GM12878 (cell line): ENCODE measurements at regions not wholly inside any gene's neighbourhood (a gene's known extent, or its start where the extent isn't known, plus 50 kb on each side); places are given as distances from the start of the nearest gene placed in this dataset.

Source experiments
- ATAC-seq: fragments of 200-7000 bp; cut with Tn5 transposase; 3 replicates; pipeline ENCODE4 v1.9.1; 2020; ENCODE audit warnings: mild to moderate bottlenecking, moderate library complexity
- BruUV-seq: library from RNA; stranded (reverse); fragments of 400-500 nt; replicated peaks from 2 replicates; lab custom pipeline; 2021; lab: Mats Ljungman, UMichigan
- CTCF ChIA-PET: fragments of 300-600 bp; sonication (Branson Sonifier 250); formaldehyde crosslinking; extraction: SDS; loops from one replicate; lab custom pipeline; 2021; ENCODE audit warnings: inconsistent platforms; lab: Yijun Ruan, JAX
- POLR2A ChIA-PET: fragments of 350-600 bp; formaldehyde crosslinking; extraction: SDS; loops from one replicate; lab custom pipeline; 2021; ENCODE audit warnings: inconsistent platforms; lab: Charles Lee
- RAD21 ChIA-PET: fragments of 300-600 bp; sonication (Branson Sonifier 250); formaldehyde crosslinking; loops from one replicate; lab custom pipeline; 2023; ENCODE audit warnings: antibody characterized with exemption; ENCODE audit not compliant: unreplicated experiment; lab: Charles Lee
- SMC1A ChIA-PET: fragments of 300-600 bp; sonication (Branson Sonifier 250); formaldehyde crosslinking; loops from one replicate; lab custom pipeline; 2023; ENCODE audit not compliant: unreplicated experiment, uncharacterized antibody; lab: Charles Lee
- DNase-seq: peaks from one replicate; pipeline ENCODE4 v3.0.0-alpha.2; 2011; ENCODE audit warnings: low read depth, low spot score
- FAIRE-seq: peaks from 3 replicates; lab custom pipeline; 2011; peaks lifted over from hg19 to GRCh38; lab: Jason Lieb, UNC
- H2AFZ ChIP-seq: 2 replicates; pipeline ENCODE4 v1.6.0; 2011; ENCODE audit warnings: low read depth, low read length, control low read depth; ENCODE audit not compliant: control insufficient read depth
- H3K27ac ChIP-seq: 2 replicates; pipeline ENCODE4 v1.5.1; 2011; ENCODE audit warnings: control low read depth; ENCODE audit not compliant: control insufficient read depth, insufficient read depth
- H3K27me3 ChIP-seq, 2 experiments: replicated peaks in 1 of 2; 2 replicates each; pipeline versions ENCODE4 v1.6.0 to v1.6.1; 2011; ENCODE audit warnings: low read length in 1 of 2; ENCODE audit not compliant: control insufficient read depth in 2 of 2, insufficient read depth in 2 of 2
- H3K36me3 ChIP-seq, 2 experiments: 2 replicates each; pipeline ENCODE4 v1.5.1; 2011; ENCODE audit warnings: low read length in 1 of 2; ENCODE audit not compliant: control insufficient read depth in 2 of 2, insufficient read depth in 2 of 2
- H3K4me1 ChIP-seq: 2 replicates; pipeline ENCODE4 v1.6.1; 2011; ENCODE audit warnings: mild to moderate bottlenecking, low read length, moderate library complexity, mixed read lengths; ENCODE audit not compliant: control insufficient read depth, insufficient read depth
- H3K4me2 ChIP-seq: 2 replicates; pipeline ENCODE4 v1.6.0; 2011; ENCODE audit warnings: control low read depth; ENCODE audit not compliant: control insufficient read depth, insufficient read depth
- H3K4me3 ChIP-seq: fragments of 200-600 bp; sonication (generic); 2 replicates; pipeline ENCODE4 v1.5.1; 2016
- H3K79me2 ChIP-seq: 2 replicates; pipeline ENCODE4 v1.6.0; 2011; ENCODE audit warnings: low read length; ENCODE audit not compliant: control insufficient read depth, insufficient read depth
- H3K9ac ChIP-seq: 2 replicates; pipeline ENCODE4 v1.8.0; 2011; ENCODE audit warnings: low read length, control low read depth, mixed read lengths; ENCODE audit not compliant: control insufficient read depth, insufficient read depth
- H3K9me3 ChIP-seq: replicated peaks from 3 replicates; pipeline ENCODE4 v1.5.1; 2011; ENCODE audit warnings: mild to moderate bottlenecking, low read length; ENCODE audit not compliant: control insufficient read depth, insufficient read depth
- H4K20me1 ChIP-seq: 2 replicates; pipeline ENCODE4 v1.6.0; 2011; ENCODE audit not compliant: control insufficient read depth, insufficient read depth
- ETV6 ChIP-seq, 2 experiments: fragments of 450-650 bp in 1 of 2; IDR thresholded peaks in 1 of 2; conservative IDR thresholded peaks in 1 of 2; 2 replicates each; pipeline ENCODE4 v1.6.1; 2014; ENCODE audit warnings: antibody characterized with exemption in 1 of 2, borderline replicate concordance in 1 of 2, low read depth in 1 of 2, mild to moderate bottlenecking in 1 of 2, moderate library complexity in 1 of 2
- KLF5 ChIP-seq: fragments of 450-650 bp; IDR thresholded peaks from 2 replicates; pipeline ENCODE4 v1.6.1; 2014; ENCODE audit warnings: mild to moderate bottlenecking; ENCODE audit not compliant: partially characterized antibody
- LARP7 ChIP-seq: fragments of 450-650 bp; IDR thresholded peaks from 2 replicates; pipeline ENCODE4 v1.6.1; 2017; ENCODE audit warnings: mild to moderate bottlenecking
- NFYA ChIP-seq: IDR thresholded peaks from 2 replicates; pipeline ENCODE4 v1.6.1; 2011; ENCODE audit warnings: low read depth, mild to moderate bottlenecking, low read length, improper control_type of control experiment, borderline replicate concordance
- NFYB ChIP-seq: IDR thresholded peaks from 2 replicates; pipeline ENCODE4 v1.6.1; 2011; ENCODE audit warnings: low read depth, mild to moderate bottlenecking, low read length, improper control_type of control experiment, moderate library complexity; ENCODE audit not compliant: insufficient read depth
- NR2F1 ChIP-seq: fragments of 450-650 bp; conservative IDR thresholded peaks from 2 replicates; pipeline ENCODE4 v1.6.1; 2017; ENCODE audit warnings: mild to moderate bottlenecking
- RAD21 ChIP-seq: IDR thresholded peaks from 2 replicates; pipeline ENCODE4 v1.6.1; 2011; ENCODE audit warnings: mild to moderate bottlenecking, low read depth, low read length, moderate library complexity; ENCODE audit not compliant: insufficient read depth
- RAD51 ChIP-seq: fragments of 450-650 bp; IDR thresholded peaks from 2 replicates; pipeline ENCODE4 v1.6.1; 2016; ENCODE audit warnings: moderate library complexity, mild to moderate bottlenecking, inconsistent platforms
- SUPT20H ChIP-seq: IDR thresholded peaks from 2 replicates; pipeline ENCODE4 v1.6.1; 2011; ENCODE audit warnings: low read depth, mild to moderate bottlenecking, low read length, moderate library complexity, borderline replicate concordance; ENCODE audit not compliant: control insufficient read depth
- YY1 ChIP-seq: IDR thresholded peaks from 2 replicates; pipeline ENCODE4 v1.6.1; 2011; ENCODE audit warnings: low read depth, mild to moderate bottlenecking, low read length
- ZNF384 ChIP-seq: IDR thresholded peaks from 2 replicates; pipeline ENCODE4 v1.6.1; 2012; ENCODE audit warnings: low read depth, mild to moderate bottlenecking, low read length, improper control_type of control experiment, borderline replicate concordance
- ZNF622 ChIP-seq: fragments of 450-650 bp; IDR thresholded peaks from 2 replicates; pipeline ENCODE4 v1.6.1; 2017; ENCODE audit warnings: mild to moderate bottlenecking, inconsistent platforms
- in situ Hi-C: fragments of 300-500 bp; cut with MboI; formaldehyde crosslinking; loops from 9 replicates; pipeline ENCODE4 v1.14.3; 2018; ENCODE audit warnings: mixed read lengths
- intact Hi-C: fragments of 100-400 bp; cut with micrococcal nuclease; formaldehyde crosslinking; loops from one replicate; pipeline ENCODE4 v1.14.2; 2022; ENCODE audit not compliant: unreplicated experiment
- TF ChIP-seq, protein P1 (sequence below): IDR thresholded peaks from 2 replicates; pipeline ENCODE4 v1.6.1; 2012; ENCODE audit warnings: low read depth, low read length, improper control_type of control experiment
- TF ChIP-seq, protein P2 (sequence below): IDR thresholded peaks from 2 replicates; pipeline ENCODE4 v1.6.1; 2012; ENCODE audit warnings: low read length, inconsistent platforms
- TF ChIP-seq, protein P3 (sequence below): IDR thresholded peaks from 2 replicates; pipeline ENCODE4 v1.6.1; 2011; ENCODE audit warnings: mild to moderate bottlenecking, low read depth, low read length, moderate library complexity; ENCODE audit not compliant: insufficient replicate concordance
- TF ChIP-seq, protein P4 (sequence below): fragments of 450-650 bp; conservative IDR thresholded peaks from 2 replicates; pipeline ENCODE4 v1.6.1; 2017; ENCODE audit warnings: mild to moderate bottlenecking, moderate library complexity

DNA sequence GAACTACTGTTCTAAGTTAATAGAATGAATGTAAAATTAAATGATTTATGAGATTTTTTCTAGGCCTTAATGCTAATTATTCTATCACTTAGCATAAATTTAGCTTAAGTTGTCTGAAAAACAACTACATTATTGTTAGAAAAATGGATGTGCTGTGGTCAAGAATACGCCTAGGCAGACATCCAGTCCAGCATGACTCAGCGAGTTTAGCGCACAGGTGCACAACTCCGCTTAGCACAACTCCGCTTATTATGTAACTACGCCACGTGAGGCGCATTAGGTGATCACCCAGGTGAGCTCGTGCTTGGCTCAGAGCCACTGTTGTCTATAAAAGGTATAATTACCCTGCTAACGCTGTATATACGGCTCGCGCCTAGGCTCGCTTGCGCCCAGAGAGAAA is 1043.6 kb upstream of the ADGRL4 start (continued):
- TF ChIP-seq, protein P1, sequence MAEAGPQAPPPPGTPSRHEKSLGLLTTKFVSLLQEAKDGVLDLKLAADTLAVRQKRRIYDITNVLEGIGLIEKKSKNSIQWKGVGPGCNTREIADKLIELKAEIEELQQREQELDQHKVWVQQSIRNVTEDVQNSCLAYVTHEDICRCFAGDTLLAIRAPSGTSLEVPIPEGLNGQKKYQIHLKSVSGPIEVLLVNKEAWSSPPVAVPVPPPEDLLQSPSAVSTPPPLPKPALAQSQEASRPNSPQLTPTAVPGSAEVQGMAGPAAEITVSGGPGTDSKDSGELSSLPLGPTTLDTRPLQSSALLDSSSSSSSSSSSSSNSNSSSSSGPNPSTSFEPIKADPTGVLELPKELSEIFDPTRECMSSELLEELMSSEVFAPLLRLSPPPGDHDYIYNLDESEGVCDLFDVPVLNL: no peak
- TF ChIP-seq YY1 (no peak), SUPT20H (no peak), ZNF622 (no peak), RAD51 (no peak)
- TF ChIP-seq, protein P2, sequence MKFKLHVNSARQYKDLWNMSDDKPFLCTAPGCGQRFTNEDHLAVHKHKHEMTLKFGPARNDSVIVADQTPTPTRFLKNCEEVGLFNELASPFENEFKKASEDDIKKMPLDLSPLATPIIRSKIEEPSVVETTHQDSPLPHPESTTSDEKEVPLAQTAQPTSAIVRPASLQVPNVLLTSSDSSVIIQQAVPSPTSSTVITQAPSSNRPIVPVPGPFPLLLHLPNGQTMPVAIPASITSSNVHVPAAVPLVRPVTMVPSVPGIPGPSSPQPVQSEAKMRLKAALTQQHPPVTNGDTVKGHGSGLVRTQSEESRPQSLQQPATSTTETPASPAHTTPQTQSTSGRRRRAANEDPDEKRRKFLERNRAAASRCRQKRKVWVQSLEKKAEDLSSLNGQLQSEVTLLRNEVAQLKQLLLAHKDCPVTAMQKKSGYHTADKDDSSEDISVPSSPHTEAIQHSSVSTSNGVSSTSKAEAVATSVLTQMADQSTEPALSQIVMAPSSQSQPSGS: no peak
- TF ChIP-seq, protein P3, sequence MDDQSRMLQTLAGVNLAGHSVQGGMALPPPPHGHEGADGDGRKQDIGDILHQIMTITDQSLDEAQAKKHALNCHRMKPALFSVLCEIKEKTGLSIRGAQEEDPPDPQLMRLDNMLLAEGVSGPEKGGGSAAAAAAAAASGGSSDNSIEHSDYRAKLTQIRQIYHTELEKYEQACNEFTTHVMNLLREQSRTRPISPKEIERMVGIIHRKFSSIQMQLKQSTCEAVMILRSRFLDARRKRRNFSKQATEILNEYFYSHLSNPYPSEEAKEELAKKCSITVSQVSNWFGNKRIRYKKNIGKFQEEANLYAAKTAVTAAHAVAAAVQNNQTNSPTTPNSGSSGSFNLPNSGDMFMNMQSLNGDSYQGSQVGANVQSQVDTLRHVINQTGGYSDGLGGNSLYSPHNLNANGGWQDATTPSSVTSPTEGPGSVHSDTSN: no peak

DNA sequence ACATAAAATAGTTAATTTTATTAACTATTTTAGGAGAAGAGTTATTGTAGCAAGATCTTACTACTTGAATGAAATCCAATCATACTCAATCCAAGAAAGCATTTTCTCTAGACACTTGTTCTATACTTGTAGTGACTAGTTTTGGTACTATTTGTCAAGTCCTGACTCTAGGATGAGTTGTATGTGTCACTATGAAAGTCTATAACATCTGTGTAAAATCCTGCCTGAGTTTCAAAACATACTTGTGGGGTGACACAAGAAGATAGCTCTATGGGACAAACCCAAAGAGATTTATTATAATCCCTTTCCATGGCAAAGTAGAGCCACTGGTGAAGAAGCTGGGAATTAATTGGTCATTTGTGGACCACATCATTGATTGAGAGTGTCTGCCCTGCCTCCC is 1042.2 kb upstream of the ADGRL4 start:
- Histone ChIP-seq H3K27ac (no peak overlapping the region), H3K79me2 (no peaks in the 10 kb centered on the region), H3K9me3 (no peaks in the 10 kb centered on the region), H2AFZ (no peak overlapping the region), H3K4me3 (no peak overlapping the region), H4K20me1 (no peaks in the 10 kb centered on the region), H3K36me3 (no peaks in the 10 kb centered on the region), H3K4me1 (no peaks in the 10 kb centered on the region), H3K9ac (no peak overlapping the region), H3K27me3 (no peaks in the 10 kb centered on the region), H3K4me2 (no peak overlapping the region)
- ChIA-PET RAD21 (no interaction called here), POLR2A (no interaction called here), CTCF (no interaction called here), SMC1A (no interaction called here)
- no TSS peak for BruUV-seq
- in situ Hi-C loops (no loop called here), intact Hi-C loops (no loop called here)
- FAIRE-seq: no peak
- no peak for DNase-seq
- no peak for ATAC-seq
- TF ChIP-seq, protein P4, sequence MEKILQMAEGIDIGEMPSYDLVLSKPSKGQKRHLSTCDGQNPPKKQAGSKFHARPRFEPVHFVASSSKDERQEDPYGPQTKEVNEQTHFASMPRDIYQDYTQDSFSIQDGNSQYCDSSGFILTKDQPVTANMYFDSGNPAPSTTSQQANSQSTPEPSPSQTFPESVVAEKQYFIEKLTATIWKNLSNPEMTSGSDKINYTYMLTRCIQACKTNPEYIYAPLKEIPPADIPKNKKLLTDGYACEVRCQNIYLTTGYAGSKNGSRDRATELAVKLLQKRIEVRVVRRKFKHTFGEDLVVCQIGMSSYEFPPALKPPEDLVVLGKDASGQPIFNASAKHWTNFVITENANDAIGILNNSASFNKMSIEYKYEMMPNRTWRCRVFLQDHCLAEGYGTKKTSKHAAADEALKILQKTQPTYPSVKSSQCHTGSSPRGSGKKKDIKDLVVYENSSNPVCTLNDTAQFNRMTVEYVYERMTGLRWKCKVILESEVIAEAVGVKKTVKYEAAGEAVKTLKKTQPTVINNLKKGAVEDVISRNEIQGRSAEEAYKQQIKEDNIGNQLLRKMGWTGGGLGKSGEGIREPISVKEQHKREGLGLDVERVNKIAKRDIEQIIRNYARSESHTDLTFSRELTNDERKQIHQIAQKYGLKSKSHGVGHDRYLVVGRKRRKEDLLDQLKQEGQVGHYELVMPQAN: no peak
- TF ChIP-seq NFYA (no peak), SUPT20H (no peak), LARP7 (no peak), RAD21 (no peak), NR2F1 (no peak), ETV6 (conservative IDR thresholded peaks at IDR 0.05 in 1 of 2, IDR thresholded peaks at IDR 0.05 in 1 of 2; ENCODE audit: borderline replicate concordance in 1 of 2, low read depth in 1 of 2) (no peak), NFYB (no peak), KLF5 (no peak), ZNF384 (no peak)
- TF ChIP-seq, protein P2: no peak
